ENCODE measurements at regions not wholly inside any gene's neighbourhood (a gene's known extent, or its start where the extent isn't known, plus 50 kb on each side); places are given as distances from the start of the nearest gene placed in this dataset.
"Not testable (repeated sequence)": the region's sequence is repeated elsewhere in the genome, so short reads cannot be mapped to it uniquely, and the experiment has no call there.

GRCh38 chr15:35697549-35698299, 151.8 kb upstream of the DPH6 start:
- DNase-seq: no peak

- no peak for DNase-seq
Observed at GRCh38 chr15:35698331-35698730, 152.4 kb upstream of the DPH6 start.

GRCh38 chr15:35698966-35699575, 153.1 kb upstream of the DPH6 start:
- no peak for DNase-seq

GRCh38 chr15:35700091-35700593, 154.2 kb upstream of the DPH6 start:
- DNase-seq: not testable (repeated sequence)

- DNase-seq: no peak
Observed at GRCh38 chr15:35701402-35702046, 155.6 kb upstream of the DPH6 start.

GRCh38 chr15:35702946-35703495, 157.1 kb upstream of the DPH6 start:
- no peak for DNase-seq

GRCh38 chr15:35705030-35705883, 159.3 kb upstream of the DPH6 start:
- DNase-seq: no peak

- no peak for DNase-seq
Observed at GRCh38 chr15:35705884-35706585, 160.1 kb upstream of the DPH6 start.

- DNase-seq: no peak
Observed at GRCh38 chr15:35712956-35713355, 167.0 kb upstream of the DPH6 start.

GRCh38 chr15:35713733-35714132, 167.8 kb upstream of the DPH6 start:
- DNase-seq: no peak

- no peak for DNase-seq
Observed at GRCh38 chr15:35717721-35718120, 171.8 kb upstream of the DPH6 start.

- no peak for DNase-seq
Observed at GRCh38 chr15:35720019-35720418, 174.1 kb upstream of the DPH6 start.

GRCh38 chr15:35720984-35721383, 175.0 kb upstream of the DPH6 start:
- no peak for DNase-seq

GRCh38 chr15:35721751-35722150, 175.8 kb upstream of the DPH6 start:
- no peak for DNase-seq

GRCh38 chr15:35722501-35722900, 176.5 kb upstream of the DPH6 start:
- no peak for DNase-seq

GRCh38 chr15:35723120-35723847, 177.3 kb upstream of the DPH6 start:
- DNase-seq: no peak

GRCh38 chr15:35723852-35724251, 177.9 kb upstream of the DPH6 start:
- no peak for DNase-seq

- DNase-seq: no peak
Observed at GRCh38 chr15:35724626-35725025, 178.7 kb upstream of the DPH6 start.

- DNase-seq: no peak
Observed at GRCh38 chr15:35725353-35725752, 179.4 kb upstream of the DPH6 start.

- DNase-seq: no peak
Observed at GRCh38 chr15:35727627-35728026, 181.7 kb upstream of the DPH6 start.

- DNase-seq: no peak
Observed at GRCh38 chr15:35728219-35728940, 182.4 kb upstream of the DPH6 start.
